WTC11 (cell line): ENCODE measurements at regions not wholly inside any gene's neighbourhood (a gene's known extent, or its start where the extent isn't known, plus 50 kb on each side); places are given as distances from the start of the nearest gene placed in this dataset.

Source experiments
- ATAC-seq: fragments of 200-7000 bp; cut with Tn5 transposase; 2 replicates; pipeline ENCODE4 v1.10.0; 2021; ENCODE audit warnings: mild to moderate bottlenecking, moderate library complexity
- CTCF ChIA-PET: fragments of 300-600 bp; sonication (Branson Sonifier 250); formaldehyde crosslinking; loops from one replicate; lab custom pipeline; 2021; ENCODE audit warnings: antibody characterized with exemption; lab: Charles Lee
- POLR2A ChIA-PET: fragments of 350-600 bp; sonication (Branson Sonifier 250); formaldehyde crosslinking; loops from one replicate; lab custom pipeline; 2021; ENCODE audit warnings: antibody characterized with exemption; lab: Charles Lee
- DNase-seq: peaks from one replicate; pipeline ENCODE4 v3.0.0; 2021; ENCODE audit warnings: low spot score
- H3K27ac Mint-ChIP-seq: 2 replicates; pipeline ENCODE4 v1.8.0; 2021; ENCODE audit warnings: mixed read lengths
- H3K27me3 Mint-ChIP-seq: 2 replicates; pipeline ENCODE4 v1.8.0; 2021; ENCODE audit warnings: low read depth, mild to moderate bottlenecking, moderate library complexity, mixed read lengths
- H3K36me3 Mint-ChIP-seq: 2 replicates; pipeline ENCODE4 v1.8.0; 2021; ENCODE audit warnings: mixed read lengths
- H3K4me1 Mint-ChIP-seq: 2 replicates; pipeline ENCODE4 v1.8.0; 2022; ENCODE audit warnings: mixed read lengths
- H3K4me3 Mint-ChIP-seq: 2 replicates; pipeline ENCODE4 v1.8.0; 2021; ENCODE audit warnings: mild to moderate bottlenecking, moderate library complexity, mixed read lengths
- H3K9me3 Mint-ChIP-seq: 2 replicates; pipeline ENCODE4 v1.8.0; 2021; ENCODE audit warnings: mixed read lengths
- EMX1 ChIP-seq: fragments of 250-450 bp; sonication (Bioruptor Pico); IDR thresholded peaks from 2 replicates; pipeline ENCODE4 v1.8.0; 2021; ENCODE audit warnings: mild to moderate bottlenecking
- ESRRA ChIP-seq: sonication (generic); formaldehyde crosslinking; IDR thresholded peaks from 2 replicates; pipeline ENCODE4 v1.8.1; 2022; ENCODE audit warnings: mild to moderate bottlenecking, missing genetic modification reagents, borderline replicate concordance
- GABPB1 ChIP-seq: sonication (generic); formaldehyde crosslinking; IDR thresholded peaks from 2 replicates; pipeline ENCODE4 v1.8.1; 2023; ENCODE audit warnings: mild to moderate bottlenecking, missing genetic modification reagents
- HMGA2 ChIP-seq: fragments of 250-450 bp; sonication (Bioruptor Pico); IDR thresholded peaks from 2 replicates; pipeline ENCODE4 v1.4.0; 2021; ENCODE audit warnings: mild to moderate bottlenecking, moderate library complexity
- IRF2 ChIP-seq: sonication (generic); formaldehyde crosslinking; IDR thresholded peaks from 2 replicates; pipeline ENCODE4 v1.8.0; 2022; ENCODE audit warnings: low read depth, missing genetic modification reagents, borderline replicate concordance
- JAZF1 ChIP-seq: fragments of 250-450 bp; sonication (Bioruptor Pico); IDR thresholded peaks from 2 replicates; pipeline ENCODE4 v1.9.0; 2021; ENCODE audit warnings: moderate library complexity, mild to moderate bottlenecking, inconsistent platforms
- MYBL2 ChIP-seq: sonication (generic); formaldehyde crosslinking; IDR thresholded peaks from 2 replicates; pipeline ENCODE4 v1.8.1; 2023; ENCODE audit warnings: mild to moderate bottlenecking, moderate library complexity, missing genetic modification reagents
- NR3C1 ChIP-seq: sonication (generic); formaldehyde crosslinking; conservative IDR thresholded peaks from 2 replicates; pipeline ENCODE4 v1.8.1; 2023; ENCODE audit warnings: low read depth, mild to moderate bottlenecking, missing genetic modification reagents
- PRRX2 ChIP-seq: fragments of 250-450 bp; sonication (Bioruptor Pico); IDR thresholded peaks from 2 replicates; pipeline ENCODE4 v1.8.0; 2021; ENCODE audit warnings: mild to moderate bottlenecking
- RELA ChIP-seq: sonication (generic); formaldehyde crosslinking; IDR thresholded peaks from 2 replicates; pipeline ENCODE4 v1.8.1; 2022; ENCODE audit warnings: missing genetic modification reagents, mild to moderate bottlenecking, borderline replicate concordance
- SMAD3 ChIP-seq: sonication (generic); formaldehyde crosslinking; IDR thresholded peaks from 2 replicates; pipeline ENCODE4 v1.8.0; 2022; ENCODE audit warnings: missing genetic modification reagents, mild to moderate bottlenecking, borderline replicate concordance
- SOX15 ChIP-seq: fragments of 250-450 bp; sonication (Bioruptor Pico); IDR thresholded peaks from 2 replicates; pipeline ENCODE4 v1.9.0; 2021; ENCODE audit warnings: mild to moderate bottlenecking
- SP1 ChIP-seq: sonication (generic); formaldehyde crosslinking; conservative IDR thresholded peaks from 2 replicates; pipeline ENCODE4 v1.8.1; 2022; ENCODE audit warnings: missing genetic modification reagents
- TEAD4 ChIP-seq: sonication (generic); formaldehyde crosslinking; IDR thresholded peaks from 2 replicates; pipeline ENCODE4 v1.8.0; 2022; ENCODE audit warnings: mild to moderate bottlenecking, missing genetic modification reagents
- ZBTB21 ChIP-seq: sonication (generic); formaldehyde crosslinking; IDR thresholded peaks from 2 replicates; pipeline ENCODE4 v1.8.1; 2023; ENCODE audit warnings: mild to moderate bottlenecking, missing genetic modification reagents, borderline replicate concordance
- ZNF138 ChIP-seq: sonication (generic); formaldehyde crosslinking; conservative IDR thresholded peaks from 2 replicates; pipeline ENCODE4 v1.8.1; 2022; ENCODE audit warnings: mild to moderate bottlenecking, moderate library complexity, missing genetic modification reagents
- ZNF396 ChIP-seq: fragments of 250-450 bp; sonication (Bioruptor Pico); IDR thresholded peaks from 2 replicates; pipeline ENCODE4 v1.8.0; 2021; ENCODE audit warnings: mild to moderate bottlenecking, moderate library complexity, borderline replicate concordance
- ZNF416 ChIP-seq: fragments of 250-450 bp; sonication (Bioruptor Pico); IDR thresholded peaks from 2 replicates; pipeline ENCODE4 v1.9.0; 2021; ENCODE audit warnings: mild to moderate bottlenecking, inconsistent platforms
- TF ChIP-seq, protein P1 (sequence below): fragments of 250-450 bp; sonication (Bioruptor Pico); IDR thresholded peaks from 2 replicates; pipeline ENCODE4 v1.8.0; 2021; ENCODE audit warnings: mild to moderate bottlenecking
- TF ChIP-seq, protein P2 (sequence below): sonication (generic); formaldehyde crosslinking; IDR thresholded peaks from 2 replicates; pipeline ENCODE4 v1.8.1; 2023; ENCODE audit warnings: mild to moderate bottlenecking, missing genetic modification reagents, borderline replicate concordance
- TF ChIP-seq, protein P3 (sequence below): sonication (generic); formaldehyde crosslinking; IDR thresholded peaks from 2 replicates; pipeline ENCODE4 v1.8.1; 2022; ENCODE audit warnings: mild to moderate bottlenecking, missing genetic modification reagents, moderate library complexity, borderline replicate concordance
- TF ChIP-seq, protein P4 (sequence below): fragments of 250-450 bp; sonication (Bioruptor Pico); IDR thresholded peaks from 2 replicates; pipeline ENCODE4 v1.9.0; 2021; ENCODE audit warnings: moderate library complexity, mild to moderate bottlenecking, inconsistent platforms, borderline replicate concordance
- TF ChIP-seq, protein P5 (sequence below): fragments of 250-450 bp; sonication (Bioruptor Pico); conservative IDR thresholded peaks from 2 replicates; pipeline ENCODE4 v1.9.0; 2021; ENCODE audit warnings: mild to moderate bottlenecking
- TF ChIP-seq, protein P6 (sequence below): sonication (generic); formaldehyde crosslinking; IDR thresholded peaks from 2 replicates; pipeline ENCODE4 v1.8.0; 2023; ENCODE audit warnings: mild to moderate bottlenecking, missing genetic modification reagents

DNA sequence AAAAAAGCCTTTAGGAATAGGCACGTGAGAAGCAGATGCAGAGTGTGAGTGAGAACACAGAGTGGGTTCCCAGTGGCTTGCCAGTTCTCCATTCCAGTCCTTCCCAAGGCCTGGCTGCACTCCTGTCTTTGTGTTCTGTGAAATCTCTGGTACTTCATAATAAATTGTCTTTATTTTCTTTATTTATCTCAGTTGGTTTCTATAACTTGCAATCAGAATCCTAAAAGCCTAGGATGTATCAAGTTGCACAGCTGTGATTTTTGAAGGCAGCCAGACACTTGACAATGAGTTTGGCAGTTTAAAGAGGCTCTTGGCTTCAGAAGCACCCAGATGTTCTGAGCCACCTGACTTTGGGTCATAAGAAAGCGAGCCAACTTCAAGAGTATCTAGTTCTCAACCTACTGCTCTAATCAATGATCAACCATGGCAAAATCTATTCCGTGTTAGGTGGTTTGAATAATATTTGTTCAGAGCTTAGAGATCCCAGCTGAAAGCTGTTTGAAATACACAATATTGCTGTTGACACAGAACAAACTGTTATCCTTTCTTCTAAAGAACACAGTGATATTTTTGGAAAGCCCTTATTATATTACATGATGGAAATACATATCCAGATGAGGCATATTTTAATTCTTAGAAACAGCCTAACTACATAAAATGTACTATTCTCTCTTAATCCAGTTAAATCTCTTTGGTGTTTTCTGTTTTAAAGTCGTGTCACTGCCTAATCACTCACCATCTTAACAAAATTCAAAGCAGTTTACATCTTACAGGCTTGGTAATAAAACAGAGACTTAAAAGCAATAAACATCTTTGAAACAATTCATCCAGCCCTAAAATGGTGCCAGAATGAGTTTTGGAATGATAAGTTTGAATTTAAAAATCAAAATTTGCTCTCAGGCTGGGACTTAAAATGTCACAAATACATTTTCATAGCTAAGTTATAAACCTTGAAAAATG is 483.0 kb upstream of the NBEA start:
- Mint-ChIP-seq H3K4me1 (no peaks in the 10 kb centered on the region), H3K27ac (no peak overlapping the region), H3K4me3 (no peak overlapping the region), H3K27me3 (no peaks in the 10 kb centered on the region), H3K9me3 (peaks cover 14% of the 10 kb centered on the region), H3K36me3 (no peaks in the 10 kb centered on the region; the same call in 1 of the 2 replicates)
- no peak for DNase-seq
- ChIA-PET POLR2A (no interaction called here), CTCF (no interaction called here)
- no peak for ATAC-seq
- no peak for TF ChIP-seq ZNF138 (CRISPR knock-in tag)
- TF ChIP-seq JAZF1 (CRISPR knock-in tag) = no peak
- no peak for TF ChIP-seq NR3C1 (CRISPR knock-in tag)
- TF ChIP-seq ZNF396 = no peak
- no peak for TF ChIP-seq PRRX2
- TF ChIP-seq, protein P1, sequence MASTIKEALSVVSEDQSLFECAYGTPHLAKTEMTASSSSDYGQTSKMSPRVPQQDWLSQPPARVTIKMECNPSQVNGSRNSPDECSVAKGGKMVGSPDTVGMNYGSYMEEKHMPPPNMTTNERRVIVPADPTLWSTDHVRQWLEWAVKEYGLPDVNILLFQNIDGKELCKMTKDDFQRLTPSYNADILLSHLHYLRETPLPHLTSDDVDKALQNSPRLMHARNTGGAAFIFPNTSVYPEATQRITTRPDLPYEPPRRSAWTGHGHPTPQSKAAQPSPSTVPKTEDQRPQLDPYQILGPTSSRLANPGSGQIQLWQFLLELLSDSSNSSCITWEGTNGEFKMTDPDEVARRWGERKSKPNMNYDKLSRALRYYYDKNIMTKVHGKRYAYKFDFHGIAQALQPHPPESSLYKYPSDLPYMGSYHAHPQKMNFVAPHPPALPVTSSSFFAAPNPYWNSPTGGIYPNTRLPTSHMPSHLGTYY (CRISPR knock-in tag) = no peak
- TF ChIP-seq, protein P2, sequence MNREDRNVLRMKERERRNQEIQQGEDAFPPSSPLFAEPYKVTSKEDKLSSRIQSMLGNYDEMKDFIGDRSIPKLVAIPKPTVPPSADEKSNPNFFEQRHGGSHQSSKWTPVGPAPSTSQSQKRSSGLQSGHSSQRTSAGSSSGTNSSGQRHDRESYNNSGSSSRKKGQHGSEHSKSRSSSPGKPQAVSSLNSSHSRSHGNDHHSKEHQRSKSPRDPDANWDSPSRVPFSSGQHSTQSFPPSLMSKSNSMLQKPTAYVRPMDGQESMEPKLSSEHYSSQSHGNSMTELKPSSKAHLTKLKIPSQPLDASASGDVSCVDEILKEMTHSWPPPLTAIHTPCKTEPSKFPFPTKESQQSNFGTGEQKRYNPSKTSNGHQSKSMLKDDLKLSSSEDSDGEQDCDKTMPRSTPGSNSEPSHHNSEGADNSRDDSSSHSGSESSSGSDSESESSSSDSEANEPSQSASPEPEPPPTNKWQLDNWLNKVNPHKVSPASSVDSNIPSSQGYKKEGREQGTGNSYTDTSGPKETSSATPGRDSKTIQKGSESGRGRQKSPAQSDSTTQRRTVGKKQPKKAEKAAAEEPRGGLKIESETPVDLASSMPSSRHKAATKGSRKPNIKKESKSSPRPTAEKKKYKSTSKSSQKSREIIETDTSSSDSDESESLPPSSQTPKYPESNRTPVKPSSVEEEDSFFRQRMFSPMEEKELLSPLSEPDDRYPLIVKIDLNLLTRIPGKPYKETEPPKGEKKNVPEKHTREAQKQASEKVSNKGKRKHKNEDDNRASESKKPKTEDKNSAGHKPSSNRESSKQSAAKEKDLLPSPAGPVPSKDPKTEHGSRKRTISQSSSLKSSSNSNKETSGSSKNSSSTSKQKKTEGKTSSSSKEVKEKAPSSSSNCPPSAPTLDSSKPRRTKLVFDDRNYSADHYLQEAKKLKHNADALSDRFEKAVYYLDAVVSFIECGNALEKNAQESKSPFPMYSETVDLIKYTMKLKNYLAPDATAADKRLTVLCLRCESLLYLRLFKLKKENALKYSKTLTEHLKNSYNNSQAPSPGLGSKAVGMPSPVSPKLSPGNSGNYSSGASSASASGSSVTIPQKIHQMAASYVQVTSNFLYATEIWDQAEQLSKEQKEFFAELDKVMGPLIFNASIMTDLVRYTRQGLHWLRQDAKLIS = no peak
- no peak for TF ChIP-seq IRF2 (CRISPR knock-in tag)
- TF ChIP-seq SMAD3 (CRISPR knock-in tag) = no peak
- no peak for TF ChIP-seq TEAD4
- no peak for TF ChIP-seq SOX15 (CRISPR knock-in tag)

DNA sequence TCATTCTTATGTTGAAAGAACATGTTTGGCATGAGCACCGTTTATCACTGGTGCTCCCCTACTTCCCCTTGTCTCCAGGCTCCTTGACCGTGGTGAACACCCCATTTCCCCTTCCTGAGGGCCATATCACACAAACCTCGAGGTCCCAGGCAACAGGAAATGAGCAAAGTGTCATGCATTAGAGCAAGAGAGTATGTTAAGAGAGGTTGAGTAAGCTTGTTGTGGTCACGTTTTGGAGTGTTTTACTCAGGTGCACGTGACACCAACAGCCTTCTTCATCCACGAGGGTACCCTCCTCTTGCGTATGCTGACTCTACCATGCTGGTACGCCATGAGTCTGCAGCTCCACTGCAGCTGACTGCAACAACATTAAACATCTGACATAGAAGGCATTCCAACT is 482.2 kb upstream of the NBEA start:
- POLR2A ChIA-PET = no interaction called here
- H3K27me3 Mint-ChIP-seq = no peaks in the 10 kb centered on the region
- peaks cover 14% of the 10 kb centered on the region for H3K9me3 Mint-ChIP-seq
- CTCF ChIA-PET = no interaction called here
- no peaks in the 10 kb centered on the region; the same call in 1 of the 2 replicates for H3K36me3 Mint-ChIP-seq
- H3K27ac Mint-ChIP-seq = no peak overlapping the region
- no peaks in the 10 kb centered on the region for H3K4me1 Mint-ChIP-seq
- TF ChIP-seq, protein P3, sequence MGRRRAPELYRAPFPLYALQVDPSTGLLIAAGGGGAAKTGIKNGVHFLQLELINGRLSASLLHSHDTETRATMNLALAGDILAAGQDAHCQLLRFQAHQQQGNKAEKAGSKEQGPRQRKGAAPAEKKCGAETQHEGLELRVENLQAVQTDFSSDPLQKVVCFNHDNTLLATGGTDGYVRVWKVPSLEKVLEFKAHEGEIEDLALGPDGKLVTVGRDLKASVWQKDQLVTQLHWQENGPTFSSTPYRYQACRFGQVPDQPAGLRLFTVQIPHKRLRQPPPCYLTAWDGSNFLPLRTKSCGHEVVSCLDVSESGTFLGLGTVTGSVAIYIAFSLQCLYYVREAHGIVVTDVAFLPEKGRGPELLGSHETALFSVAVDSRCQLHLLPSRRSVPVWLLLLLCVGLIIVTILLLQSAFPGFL = no peak
- TF ChIP-seq ESRRA (CRISPR knock-in tag) (no peak), GABPB1 (CRISPR knock-in tag) (no peak), ZBTB21 (CRISPR knock-in tag) (no peak), MYBL2 (no peak), RELA (no peak), SP1 (CRISPR knock-in tag) (no peak), EMX1 (CRISPR knock-in tag) (no peak), ZNF416 (CRISPR knock-in tag) (no peak), HMGA2 (CRISPR knock-in tag) (no peak), JAZF1 (CRISPR knock-in tag) (no peak)
- TF ChIP-seq, protein P4, sequence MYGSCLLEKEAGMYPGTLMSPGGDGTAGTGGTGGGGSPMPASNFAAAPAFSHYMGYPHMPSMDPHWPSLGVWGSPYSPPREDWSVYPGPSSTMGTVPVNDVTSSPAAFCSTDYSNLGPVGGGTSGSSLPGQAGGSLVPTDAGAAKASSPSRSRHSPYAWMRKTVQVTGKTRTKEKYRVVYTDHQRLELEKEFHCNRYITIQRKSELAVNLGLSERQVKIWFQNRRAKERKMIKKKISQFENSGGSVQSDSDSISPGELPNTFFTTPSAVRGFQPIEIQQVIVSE (CRISPR knock-in tag) = no peak
- TF ChIP-seq, protein P5, sequence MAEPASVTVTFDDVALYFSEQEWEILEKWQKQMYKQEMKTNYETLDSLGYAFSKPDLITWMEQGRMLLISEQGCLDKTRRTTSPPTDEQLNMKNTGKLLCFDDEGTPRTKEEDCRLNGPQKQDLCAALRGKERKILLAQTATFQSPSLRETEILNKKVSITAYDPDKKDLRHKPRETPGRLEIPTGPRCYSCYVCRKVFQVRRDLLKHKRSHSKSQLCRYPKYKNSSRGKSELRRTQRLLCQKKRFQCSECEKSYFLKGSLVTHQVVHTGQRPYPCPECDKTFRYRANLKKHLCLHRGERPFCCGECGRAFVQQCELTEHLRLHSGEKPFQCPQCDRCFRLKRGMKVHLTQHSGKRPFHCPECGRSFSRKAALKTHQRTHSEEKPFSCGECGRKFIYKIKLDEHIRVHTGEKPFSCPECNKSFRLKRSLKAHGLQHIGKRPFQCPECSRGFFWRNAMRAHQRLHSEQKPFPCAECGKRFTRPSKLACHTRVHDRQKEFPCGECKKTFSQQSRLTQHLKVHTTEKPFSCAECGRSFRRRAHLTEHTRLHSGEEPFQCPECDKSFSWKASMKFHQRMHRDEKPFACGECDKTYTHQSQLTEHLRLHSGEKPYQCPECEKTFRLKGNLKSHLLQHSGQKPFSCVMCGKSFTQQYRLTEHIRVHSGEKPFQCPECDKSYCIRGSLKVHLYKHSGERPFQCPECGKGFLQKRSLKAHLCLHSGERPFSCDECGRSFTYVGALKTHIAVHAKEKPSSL (CRISPR knock-in tag) = no peak
- TF ChIP-seq, protein P6, sequence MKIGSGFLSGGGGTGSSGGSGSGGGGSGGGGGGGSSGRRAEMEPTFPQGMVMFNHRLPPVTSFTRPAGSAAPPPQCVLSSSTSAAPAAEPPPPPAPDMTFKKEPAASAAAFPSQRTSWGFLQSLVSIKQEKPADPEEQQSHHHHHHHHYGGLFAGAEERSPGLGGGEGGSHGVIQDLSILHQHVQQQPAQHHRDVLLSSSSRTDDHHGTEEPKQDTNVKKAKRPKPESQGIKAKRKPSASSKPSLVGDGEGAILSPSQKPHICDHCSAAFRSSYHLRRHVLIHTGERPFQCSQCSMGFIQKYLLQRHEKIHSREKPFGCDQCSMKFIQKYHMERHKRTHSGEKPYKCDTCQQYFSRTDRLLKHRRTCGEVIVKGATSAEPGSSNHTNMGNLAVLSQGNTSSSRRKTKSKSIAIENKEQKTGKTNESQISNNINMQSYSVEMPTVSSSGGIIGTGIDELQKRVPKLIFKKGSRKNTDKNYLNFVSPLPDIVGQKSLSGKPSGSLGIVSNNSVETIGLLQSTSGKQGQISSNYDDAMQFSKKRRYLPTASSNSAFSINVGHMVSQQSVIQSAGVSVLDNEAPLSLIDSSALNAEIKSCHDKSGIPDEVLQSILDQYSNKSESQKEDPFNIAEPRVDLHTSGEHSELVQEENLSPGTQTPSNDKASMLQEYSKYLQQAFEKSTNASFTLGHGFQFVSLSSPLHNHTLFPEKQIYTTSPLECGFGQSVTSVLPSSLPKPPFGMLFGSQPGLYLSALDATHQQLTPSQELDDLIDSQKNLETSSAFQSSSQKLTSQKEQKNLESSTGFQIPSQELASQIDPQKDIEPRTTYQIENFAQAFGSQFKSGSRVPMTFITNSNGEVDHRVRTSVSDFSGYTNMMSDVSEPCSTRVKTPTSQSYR (CRISPR knock-in tag) = no peak
- TF ChIP-seq, all 79 proteins: peak for 0
- ATAC-seq = no peak
- DNase-seq = no peak
- H3K4me3 Mint-ChIP-seq = no peak overlapping the region
